SIG-M5 treated with dmso at 0.1 percent for 504 hours (cell line): ENCODE measurements at regions not wholly inside any gene's neighbourhood (a gene's known extent, or its start where the extent isn't known, plus 50 kb on each side); places are given as distances from the start of the nearest gene placed in this dataset.

Experiments used
- DNase-seq: peaks from one replicate; lab custom pipeline; 2025; ENCODE audit not compliant: unreplicated experiment; lab: John Stamatoyannopoulos, UW

DNA sequence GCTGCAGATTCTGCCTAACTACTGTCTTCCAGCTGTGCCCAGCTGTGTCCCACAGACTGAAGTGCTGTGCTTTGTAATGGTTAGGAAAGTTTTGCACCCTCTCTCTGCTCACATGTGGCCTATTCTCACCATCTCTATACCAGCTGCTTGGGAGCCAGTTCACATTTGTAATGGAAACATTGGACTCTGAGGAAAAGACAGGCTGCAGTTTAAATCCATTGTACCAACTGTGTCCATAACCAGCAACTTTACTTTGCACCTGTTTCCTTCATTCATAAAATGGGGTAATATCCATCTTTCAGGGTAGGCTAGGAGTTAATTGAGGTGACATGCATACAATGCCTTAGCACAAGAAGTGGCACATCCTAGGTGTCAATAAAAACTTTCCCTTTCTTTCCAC, 344.0 kb downstream of the TNS1 start:
- DNase-seq = no peak

DNA sequence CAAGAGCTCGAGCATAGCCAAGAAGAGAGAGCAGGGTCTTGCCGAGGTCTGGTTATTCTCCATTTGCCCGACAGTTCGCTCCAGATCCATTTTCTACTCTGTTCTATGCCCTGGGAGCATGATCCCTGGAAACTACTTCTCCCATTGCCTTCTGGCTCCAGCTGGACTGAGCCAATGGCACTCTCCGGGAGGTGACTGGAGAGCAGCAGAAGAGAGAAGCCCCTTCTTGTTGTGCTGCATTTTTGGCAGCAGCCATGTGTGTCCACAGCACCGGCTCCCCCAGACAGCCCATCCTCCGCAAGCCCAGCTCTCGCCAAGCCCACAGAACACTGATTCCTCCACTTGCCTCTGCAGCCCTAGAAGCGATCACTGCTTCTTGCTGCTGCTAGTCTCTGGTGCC, 345.5 kb downstream of the TNS1 start:
- no peak for DNase-seq

DNA sequence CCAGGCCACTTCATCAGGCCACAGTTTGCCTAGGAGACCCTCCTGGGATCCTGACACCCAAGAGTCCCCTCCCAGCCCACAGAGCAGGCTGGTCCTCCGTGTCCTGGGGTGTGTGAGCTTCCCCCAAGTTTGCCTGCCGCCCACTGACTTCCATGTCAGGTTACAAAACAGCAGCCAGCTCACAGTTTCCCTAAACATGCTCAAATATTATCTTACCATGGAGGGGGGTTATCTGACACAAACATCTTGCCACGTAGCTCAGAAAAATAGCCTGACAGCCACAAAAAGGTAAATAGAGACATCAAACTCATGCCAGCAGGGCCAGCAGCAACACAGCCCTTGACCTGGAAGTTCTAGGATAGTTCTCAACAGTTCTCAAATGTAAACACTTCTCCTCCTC, 346.5 kb downstream of the TNS1 start:
- DNase-seq = no peak

DNA sequence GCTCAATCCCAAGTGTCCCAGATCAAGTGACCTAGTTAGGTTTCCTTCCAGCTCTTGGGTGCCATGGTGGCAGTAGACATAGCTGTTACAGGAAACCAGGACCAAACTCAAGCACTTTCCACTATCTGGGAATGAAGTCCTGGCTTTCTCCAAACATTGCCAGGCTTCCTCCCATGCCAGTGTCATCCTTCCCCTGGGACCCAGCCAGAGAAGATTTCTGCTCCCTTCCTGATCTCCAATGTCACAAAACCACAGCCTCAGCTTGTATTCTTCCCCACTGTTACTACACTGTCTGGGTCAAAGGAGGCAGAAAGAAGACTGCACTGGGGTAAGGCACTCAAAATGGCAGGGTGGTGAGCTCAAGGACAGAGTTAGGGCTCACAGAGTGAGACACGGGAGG, 347.1 kb downstream of the TNS1 start:
- DNase-seq = no peak

DNA sequence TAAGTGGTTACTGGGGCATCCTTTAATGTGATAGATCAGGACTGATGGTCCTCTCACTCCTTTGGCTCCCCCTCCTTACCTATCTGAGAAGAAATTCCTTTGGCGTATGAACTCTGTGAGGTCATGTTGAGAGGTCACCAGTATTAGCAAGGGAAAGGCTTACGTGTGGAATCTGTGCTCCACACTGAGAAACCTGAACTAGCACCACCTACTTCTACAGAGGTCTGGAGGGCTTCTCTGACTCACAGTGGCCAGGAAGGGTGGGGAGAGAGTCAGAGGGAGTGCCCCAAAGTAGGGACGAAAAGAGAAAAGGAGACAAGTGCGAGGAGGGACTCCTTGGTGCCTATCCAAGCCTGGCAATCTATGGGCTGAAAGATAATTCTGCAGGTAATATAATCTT, 348.6 kb downstream of the TNS1 start:
- DNase-seq = no peak

DNA sequence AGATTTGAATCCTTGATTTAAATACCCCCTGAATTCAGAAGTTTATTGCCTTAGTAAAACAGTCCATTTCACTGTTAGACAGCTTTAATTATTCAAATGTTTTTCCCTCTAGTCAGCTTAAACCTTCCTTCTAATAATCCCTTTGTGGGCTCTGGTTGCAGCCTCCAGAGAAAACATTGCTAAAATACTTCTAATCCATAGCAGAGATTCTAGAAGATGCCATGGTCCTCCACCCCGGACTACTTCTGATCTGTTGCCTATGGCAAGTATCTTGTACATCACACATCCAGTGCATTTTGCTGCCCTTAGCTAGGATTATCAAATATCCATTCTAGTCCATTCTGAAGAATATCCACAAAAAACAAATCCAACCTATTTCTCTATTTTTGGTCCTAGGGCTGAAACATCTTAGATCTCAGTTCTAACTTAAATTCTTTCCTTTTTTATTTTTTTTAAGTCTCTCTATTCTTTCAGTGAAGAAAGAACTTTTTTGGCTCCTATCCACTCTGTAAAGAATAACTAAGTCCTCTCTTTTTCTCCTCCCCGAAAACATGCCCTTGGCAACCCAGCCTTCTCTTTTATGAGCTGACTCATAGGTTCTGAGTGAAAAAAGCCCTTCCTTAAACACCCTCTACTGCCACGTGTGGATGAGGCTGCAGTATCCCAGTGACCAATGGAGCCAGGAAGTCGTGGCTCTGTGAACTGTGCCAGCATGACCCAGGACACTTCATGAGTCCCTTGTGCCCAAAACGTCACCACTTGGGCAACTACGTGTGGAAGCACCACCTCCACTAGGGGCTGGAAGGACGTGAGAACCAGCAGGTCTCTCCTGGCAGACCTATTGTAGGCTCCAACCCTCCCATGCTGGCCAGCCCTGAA, 349.8 kb downstream of the TNS1 start:
- DNase-seq = peak; percentile 58

DNA sequence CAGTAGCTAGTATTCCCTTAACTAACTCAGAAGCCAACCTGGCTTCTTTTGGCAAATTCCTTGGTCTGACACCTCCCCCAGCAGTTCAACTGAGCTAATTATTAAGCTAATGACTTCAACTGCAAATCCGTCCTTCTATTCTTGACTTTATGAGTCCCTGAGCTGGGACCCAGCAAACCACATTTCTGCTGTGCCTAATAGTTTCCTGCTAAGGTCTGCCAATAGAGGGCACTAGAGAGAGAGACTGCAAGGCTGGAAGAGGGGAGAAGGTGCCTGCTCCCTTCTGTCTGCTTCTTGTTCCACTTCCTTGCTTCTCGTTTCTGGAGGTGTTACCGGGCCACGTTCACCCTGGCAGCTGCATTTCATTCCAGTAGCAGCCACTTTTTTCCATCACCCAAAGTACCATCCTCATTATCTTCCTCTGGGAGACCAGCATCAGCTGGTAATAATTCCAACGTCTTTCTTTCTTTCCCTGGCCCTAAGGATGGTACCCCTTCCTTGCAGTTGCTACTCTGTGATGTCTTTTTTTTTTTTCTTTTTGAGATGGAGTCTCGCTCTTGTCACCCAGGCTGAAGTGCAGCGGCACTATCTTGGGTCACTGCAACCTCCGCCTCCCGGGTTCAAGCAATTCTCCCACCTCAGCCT, 352.0 kb downstream of the TNS1 start:
- DNase-seq = peak; percentile 77

DNA sequence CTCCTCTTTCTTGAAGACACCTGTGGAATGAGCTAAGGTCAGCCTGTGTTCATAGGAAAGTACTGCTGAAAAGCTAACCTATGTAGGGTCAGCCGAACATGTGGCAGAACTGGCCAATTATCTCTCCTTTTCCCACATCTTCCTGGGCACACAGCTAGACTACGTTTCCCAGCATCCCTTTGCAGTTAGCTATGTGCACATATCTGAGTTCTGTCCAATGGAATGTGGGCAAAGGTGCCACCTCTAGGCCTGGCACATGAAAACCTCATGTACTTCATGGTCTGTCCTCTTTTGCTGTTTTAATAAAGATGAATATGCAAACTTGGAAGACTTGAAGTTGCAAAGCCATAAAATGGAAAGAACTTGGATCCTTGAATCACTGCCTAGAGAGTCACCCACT, 352.6 kb downstream of the TNS1 start:
- no peak for DNase-seq

DNA sequence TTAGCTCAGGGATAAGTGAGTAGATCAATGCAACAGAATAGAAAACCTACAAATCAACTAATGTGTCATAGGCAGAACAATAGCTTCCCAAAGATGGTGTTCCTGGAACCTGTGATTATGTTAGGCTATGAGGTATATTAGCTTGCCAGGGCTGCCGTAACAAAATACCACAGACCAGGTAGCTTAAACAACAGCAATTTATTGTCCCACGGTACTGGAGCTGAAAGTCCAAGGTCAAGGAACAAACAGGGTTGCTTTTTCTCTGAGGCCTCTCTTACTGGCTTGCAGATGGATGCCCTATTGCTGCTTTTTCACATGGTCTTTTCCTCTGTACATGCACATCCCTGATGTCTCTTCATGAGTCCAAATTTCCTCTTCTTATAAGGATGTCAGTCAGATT, 354.9 kb downstream of the TNS1 start:
- no peak for DNase-seq

DNA sequence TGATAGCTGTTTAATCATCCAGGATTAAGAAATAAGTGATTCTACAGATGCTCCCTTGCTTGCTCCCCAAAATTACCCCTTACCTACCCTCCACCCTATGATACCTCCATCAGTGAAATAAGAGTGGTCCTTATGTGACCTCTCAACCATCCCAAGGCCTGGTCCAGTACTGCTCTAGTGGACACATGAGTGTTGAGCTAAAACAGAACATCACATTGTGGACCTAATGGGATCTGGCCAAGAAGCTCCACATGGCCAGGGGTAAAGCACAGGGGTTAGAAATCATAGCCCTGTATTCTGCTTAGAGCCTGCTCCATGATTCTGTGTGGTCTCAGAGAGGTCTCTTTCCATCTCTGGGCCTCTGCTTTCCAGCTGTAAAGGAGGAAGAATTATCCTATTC, 355.6 kb downstream of the TNS1 start:
- no peak for DNase-seq

DNA sequence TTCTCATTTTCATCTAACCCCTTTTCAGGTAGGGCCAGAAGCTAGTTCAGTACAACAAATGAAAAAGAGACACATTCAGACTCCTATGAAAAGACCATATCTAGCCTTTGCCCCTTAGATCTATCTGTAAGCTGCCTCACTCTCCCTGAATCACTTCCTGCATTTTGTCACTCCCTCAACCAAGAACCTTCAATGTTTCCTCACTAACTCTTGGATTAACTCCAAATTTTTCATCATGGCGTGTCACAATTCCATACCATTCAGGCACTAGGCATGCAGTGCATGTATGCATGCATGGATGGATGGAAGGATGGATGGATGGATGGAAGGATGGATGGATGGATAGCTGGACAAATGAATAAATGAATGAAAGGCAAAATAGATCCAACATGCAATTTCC, 356.9 kb downstream of the TNS1 start:
- no peak for DNase-seq

DNA sequence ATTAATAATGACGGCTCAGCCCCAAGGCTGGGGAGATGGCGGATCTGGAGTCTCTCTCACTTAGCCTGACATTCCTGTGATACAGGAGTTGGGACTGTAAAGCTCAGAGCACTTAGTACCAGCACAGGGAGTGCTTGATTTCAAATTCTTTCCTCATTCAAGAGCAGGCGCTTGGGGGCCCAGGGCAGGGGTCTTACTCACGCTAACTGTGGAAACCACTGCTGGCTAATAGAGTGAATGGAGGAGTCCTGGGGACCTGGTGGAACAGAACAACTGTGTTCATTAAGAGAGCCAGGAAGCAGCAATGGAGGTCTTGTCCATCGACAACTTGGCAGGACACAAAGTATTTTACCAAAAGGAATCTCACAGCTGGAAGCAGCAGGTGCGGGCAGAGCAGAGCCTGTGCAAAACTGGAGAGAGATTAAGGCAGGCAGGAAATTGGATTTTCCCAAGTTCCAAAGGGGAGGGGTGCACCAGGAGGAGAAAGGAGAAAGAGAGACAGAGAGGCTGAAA, 358.9 kb downstream of the TNS1 start:
- DNase-seq = no peak

DNA sequence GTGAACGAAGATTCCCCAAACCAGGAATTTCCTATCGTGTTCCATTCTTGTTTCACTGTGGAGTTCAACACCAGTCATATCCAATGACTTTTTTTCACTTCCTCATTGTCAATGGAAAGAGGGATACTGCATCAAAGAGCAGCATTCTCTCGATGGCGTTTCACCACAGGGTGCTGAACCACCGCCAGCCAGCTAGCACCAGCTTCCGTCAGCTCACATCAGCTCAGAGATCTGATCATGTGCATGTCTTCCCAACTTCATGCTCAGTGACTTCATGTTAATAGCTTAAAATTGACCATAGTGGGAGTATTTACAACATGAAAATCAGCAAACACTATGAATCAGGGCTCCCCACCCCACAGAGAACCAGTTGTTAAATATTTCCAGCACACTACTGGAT, 359.9 kb downstream of the TNS1 start:
- DNase-seq = no peak

DNA sequence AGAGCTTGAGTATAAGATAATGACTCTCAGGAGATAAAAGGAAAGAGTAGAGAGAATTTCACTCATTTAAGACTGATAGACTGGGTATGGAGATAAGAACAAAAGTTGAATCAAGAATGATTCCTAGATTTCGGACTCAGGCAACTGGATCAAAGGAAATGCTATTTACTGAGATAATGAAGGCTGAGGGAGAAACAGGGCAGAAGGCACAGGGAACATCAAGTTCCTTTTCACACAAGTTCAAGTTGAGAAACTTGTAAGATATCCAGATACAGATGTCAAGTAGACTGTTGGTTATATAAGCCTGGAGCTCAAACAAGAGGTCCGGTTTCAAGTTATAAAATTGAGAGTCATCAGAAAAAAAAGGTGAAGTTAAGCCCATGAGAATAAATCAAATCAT, 360.8 kb downstream of the TNS1 start:
- DNase-seq = no peak

DNA sequence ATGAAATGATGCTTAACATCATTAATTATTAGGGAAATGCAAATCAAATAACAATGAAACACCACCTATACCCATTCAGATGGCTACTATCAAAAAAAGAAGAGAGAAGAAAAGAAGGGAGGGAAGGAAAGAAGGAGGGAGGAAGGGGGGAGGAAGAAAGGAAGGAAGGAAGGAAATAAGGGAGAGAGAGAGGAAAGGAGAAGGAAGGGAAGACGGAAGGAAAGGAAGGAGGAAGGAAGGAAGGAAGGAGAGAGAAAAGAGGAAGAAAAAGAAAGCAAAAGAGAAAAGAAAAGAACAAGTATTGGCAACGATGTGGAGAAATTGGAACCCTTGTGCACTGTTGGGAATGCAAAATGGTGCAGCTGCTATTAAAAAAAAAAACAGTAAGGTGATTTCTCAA, 363.3 kb downstream of the TNS1 start:
- DNase-seq = no peak

DNA sequence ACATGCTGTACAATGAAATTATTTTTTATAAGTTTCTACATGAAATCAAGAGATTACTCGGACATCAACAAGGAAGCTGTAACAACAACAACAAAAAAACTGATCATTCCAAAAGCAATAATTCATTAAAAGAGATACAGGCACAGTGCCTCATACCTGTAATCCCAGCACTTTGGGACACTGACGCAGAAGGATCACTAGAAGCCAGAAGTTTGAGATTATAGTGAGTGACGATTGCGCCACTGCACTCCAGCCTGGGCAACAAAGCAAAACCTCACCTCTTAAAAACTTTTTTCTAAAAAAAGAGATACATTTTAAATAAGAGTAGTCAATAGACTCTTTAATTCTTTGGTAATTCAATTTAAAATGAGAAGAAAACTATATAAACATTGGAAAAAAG, 364.3 kb downstream of the TNS1 start:
- no peak for DNase-seq

DNA sequence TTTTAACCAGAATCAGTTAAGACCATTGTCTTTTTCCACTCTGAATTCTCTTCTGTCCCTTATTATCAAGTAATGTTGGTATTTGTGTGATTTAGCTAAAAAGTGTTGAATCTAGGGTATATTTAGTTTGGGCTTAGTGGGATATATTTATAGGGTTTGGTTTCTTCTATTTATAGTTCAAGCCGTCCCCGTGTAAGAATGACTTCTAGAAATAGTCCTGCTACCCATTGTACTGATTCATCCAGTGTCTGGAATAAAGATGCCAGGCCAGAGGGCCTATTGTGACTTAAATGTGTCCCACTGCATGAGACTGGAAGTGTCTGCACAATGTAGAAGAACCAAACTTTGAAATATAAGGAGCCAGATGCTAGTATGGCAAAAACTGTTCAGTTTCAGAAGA, 364.8 kb downstream of the TNS1 start:
- DNase-seq = no peak

DNA sequence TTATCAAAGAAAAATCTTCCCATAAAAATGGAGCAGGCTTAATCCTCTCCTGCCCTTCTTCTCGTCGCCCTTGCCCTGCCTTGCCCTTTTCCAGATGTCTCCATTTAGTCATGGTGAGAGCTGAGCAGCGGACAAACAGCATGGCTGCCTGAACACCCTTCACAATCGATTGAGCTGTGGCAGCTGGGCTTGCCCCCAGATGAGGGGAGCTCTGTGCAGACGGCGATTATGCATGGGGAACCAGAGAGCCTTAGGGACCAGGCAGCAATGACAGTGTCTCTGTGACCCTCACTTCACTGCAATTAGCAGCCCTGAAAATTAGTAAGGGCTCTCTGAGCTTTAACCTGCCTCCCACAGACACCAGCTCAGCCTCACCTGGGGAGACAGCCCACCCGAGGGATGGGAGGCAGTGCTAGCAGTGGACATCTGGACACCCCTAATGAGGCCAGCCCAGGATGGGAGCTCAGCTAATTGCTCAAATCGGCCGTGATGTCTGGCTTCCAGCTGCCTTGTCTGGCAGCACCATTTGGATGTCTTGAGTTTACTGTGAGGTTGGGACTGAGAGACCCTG, 365.7 kb downstream of the TNS1 start:
- DNase-seq = no peak

DNA sequence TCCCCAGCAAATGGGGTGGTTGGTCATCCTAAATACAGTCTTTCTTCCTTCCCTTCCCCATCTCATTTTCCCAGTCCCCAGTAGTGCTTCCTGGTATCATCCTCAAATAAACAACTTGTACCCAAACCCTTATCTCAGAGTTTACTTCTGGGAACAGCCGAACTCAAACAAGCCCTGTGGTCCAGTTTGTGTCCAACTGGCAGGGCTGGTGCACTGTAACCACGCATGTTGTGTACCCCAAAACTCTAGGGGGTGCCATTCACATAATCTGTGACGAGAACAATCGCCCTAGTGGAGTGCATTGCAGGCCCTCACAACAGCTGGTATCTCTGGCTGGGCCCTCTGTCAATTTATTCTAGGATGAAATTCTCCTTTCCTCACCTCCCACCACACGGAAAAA, 366.2 kb downstream of the TNS1 start:
- DNase-seq = no peak

DNA sequence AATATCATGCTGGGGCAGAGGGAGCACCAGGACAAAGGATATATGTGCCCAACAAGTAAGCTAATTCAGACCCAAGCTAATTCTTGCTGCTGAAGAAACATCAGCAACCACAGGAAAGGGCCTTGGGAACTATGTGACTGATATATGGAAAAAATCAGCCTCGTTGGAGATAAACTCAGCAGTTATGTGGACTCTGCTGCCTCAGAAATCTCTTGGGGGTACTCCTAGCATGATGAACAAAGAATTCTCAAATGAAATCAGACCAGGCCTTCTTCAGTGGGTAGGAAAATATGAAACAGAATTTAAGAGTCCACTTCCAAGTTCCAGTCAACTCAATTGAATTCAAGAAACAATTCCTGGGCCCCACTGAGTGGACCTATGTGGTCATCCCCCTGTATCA, 367.9 kb downstream of the TNS1 start:
- DNase-seq = no peak

DNA sequence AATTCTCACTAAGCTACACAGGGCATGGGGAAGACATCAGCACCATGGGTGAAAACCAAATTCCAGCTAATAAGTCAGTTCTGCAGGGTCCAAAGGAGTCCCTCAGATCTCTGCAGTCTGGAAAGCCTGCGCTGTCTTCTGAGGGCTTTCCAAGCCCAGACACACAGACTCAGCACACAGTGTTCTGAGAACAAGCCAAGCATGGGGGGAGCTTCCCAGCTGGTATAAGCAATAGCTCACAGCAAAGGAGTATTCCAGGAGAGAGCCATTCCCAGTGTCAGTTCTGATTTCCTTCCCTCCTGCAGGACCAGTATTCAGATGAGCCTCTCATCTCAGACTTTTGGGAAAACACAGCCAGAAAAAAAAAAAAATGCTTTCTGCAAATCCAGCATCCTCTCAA, 370.8 kb downstream of the TNS1 start:
- no peak for DNase-seq

DNA sequence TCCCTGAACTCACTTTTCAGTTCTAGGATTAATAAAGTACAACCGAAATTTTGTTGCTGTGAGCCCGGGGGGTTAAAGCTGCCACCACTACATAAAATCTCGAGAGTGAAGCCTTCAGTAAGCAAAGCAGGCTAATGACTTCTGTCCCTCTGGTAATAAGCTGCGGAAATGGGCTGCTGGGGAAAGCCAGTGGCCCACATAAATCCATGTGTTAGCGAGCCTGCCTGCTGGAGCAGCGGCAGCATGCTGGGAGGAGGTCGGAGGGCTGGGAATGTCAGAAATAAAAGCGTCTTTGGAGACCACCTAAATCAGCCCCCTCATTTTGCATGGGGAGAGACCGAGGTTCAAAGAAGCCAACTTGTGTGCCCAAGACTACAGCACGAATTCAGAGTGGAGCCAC, 371.7 kb downstream of the TNS1 start:
- DNase-seq = no peak
